HG03354 (cell line): ENCODE measurements at regions not wholly inside any gene's neighbourhood (a gene's known extent, or its start where the extent isn't known, plus 50 kb on each side); places are given as distances from the start of the nearest gene placed in this dataset.
A peak's percentile ranks its signal among the peaks of the same experiment; 100 is the strongest.

Source experiments
- ATAC-seq: cut with Tn5 transposase; IDR thresholded peaks from one replicate; pipeline ENCODE4 v1.9.1; 2021; ENCODE audit warnings: mild to moderate bottlenecking; ENCODE audit not compliant: unreplicated experiment, poor library complexity, severe bottlenecking

DNA sequence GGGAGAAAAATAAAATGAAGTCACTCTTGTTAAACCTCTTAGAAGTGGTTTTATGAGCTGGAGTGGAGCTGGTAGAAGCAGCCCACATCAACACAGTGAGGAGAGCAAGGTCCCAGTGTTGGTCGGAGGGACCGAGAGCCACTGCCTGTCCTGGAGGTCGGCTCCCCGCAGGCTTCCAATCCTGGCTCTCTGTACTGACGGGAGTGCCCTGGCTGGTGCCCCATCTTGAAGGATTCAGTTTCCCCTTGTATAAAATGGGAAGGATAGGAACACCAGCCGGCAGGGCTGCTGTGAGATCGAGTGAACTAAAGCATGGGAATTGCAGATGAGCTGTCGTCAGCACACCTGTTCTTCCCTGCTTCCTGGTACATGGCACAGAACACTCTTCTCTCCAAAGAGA lies 104.3 kb upstream of the ID2 start:
- ATAC-seq: no peak

- no peak for ATAC-seq
Observed at GRCh38 chr2:8578335-8579244, 103.3 kb upstream of the ID2 start.

DNA sequence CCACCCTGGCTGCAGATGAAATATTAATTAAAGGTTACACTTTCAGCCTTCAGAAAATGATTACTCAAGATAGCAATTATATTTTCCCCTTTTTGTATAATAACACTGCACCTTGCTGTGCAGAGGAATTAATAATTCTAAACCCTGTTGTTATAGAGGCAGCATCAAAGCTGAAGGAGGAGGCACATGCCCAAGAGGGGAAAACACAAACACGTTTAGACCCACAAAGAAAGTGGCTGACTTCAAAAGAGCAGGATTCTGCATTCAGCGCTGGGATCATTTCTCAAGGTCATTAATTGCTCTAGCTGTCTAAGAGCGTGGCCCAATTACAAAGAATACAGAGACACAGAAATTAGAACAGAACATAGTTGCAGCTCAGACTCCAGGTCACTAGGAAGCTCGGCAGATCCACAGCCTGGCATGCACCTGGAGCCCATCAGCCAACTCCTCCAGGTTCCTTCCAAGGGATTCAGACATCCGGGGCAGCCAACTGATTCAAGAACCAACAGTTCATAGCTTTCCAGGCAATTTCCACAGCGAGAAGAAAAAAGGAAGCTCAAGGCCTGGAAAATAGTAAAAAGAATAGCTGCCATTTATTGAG lies 102.3 kb upstream of the ID2 start:
- no peak for ATAC-seq

GRCh38 chr2:8580316-8581233 lies 101.3 kb upstream of the ID2 start:
- no peak for ATAC-seq

GRCh38 chr2:8581234-8581561 lies 100.7 kb upstream of the ID2 start:
- ATAC-seq: no peak

DNA sequence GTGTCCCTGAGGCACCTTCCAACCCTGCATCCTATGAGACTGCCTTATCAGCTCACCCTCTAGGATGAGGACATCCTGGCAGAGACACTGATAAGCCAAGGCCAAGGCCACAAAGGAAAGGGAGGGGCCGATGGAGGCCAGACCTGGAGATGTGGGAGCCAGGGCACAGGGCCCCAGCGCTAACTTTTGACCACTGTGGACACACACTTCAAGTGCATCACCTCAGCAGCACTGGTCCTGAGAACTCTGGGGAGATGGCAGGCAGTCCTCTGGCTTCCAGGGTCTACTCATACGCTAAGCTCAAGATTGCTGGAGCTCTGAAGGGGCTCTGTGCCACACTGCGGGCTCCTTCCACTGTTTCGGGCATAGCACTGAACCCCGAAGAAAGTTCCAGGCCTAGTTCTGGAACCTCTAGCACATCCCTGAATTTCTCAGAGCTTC lies 100.2 kb upstream of the ID2 start:
- ATAC-seq: no peak

DNA sequence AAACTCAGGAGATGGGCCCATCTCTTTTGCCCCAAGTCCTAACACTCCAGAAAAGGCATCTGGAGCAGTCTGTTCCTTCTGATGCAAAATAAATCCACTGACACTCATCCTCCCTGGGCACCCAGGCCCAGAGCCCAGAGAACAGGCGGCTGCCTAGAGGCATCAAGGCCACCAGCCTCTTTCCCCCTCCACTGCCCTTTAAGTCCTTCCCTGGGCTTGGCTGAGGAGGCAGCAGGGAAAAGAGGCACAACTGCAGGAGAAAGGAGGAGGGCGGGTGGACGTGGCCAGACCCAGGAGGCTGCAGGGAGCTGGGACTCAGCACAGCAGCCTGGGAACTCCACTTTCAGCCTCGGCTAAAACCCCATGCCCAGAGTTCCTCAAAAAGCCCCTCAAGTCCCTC lies 99.7 kb upstream of the ID2 start:
- ATAC-seq: no peak

DNA sequence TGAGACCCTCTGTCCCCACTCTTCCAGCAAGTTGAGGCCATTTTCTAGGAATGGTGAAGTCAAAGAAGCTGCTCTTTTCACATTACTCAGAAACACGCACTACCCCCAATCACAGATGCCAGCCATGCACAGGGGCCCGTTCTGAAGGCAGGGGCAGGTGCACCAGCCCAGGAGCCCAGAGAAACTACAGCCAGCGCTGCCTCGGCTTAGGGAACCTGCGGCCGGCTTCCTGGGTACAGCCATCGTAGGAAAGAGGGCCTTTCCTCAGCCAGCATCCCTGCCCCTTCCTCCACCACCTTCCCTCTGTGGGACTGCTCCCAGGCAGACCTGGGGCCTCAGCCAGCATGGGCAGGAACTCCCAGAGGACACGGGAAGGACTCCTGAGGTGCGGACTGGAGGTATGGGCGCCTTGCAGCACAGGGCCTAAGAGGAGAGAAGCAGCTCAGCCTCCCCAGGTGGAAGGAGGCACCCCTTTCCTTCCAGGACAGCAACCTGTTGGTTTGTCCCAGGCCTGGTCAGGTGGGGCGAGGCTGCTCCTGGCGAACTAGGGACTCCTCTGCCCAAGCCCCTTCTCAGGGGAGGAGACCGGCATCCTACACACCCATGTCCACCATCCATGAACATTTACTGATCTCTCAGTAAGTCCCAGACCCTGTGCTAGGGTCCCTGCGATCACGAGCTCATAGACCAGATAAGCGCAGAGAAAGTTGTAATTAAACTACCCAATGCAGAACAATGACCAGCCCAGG lies 99.0 kb upstream of the ID2 start:
- no peak for ATAC-seq

DNA sequence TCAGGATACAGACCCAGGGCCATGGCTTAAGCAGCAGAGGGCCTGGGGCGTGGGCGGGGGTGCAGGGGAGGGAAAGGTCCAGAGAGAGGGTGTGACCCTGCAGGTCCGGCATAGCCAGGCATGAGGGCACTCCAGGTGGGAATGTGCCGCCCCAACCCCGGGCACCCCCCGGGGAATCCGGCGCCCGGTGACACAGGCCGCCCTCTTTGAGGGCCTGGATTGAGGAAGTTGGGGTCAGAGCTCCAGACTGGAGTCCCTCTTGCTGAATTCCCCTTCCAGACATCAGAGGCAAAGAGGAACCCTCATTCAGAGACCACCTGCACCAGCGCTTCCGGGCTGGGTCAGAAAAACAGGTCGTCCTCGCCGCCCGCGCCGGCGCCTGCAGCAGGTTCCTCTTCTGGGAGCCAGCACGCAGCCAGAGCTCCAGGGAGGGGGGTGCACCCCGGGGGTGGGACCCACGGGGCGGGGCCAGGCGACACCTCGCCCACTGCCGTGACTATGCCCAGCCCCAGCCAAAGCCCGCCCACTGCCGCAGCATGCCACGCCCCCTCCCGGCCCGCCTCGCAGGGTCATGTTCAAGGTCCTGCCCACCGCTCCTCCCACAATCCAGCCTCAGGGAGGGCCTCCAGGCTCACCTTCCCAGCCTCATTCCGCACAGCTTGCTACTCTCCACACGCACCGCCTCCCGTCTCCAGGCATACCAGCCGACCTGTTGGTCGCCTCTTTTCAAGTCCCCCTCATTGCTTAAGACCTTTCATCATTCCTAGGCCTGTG lies 98.3 kb upstream of the ID2 start:
- peak; percentile 88 for ATAC-seq

- ATAC-seq: no peak
Observed at GRCh38 chr2:8584174-8585066, 97.4 kb upstream of the ID2 start.

DNA sequence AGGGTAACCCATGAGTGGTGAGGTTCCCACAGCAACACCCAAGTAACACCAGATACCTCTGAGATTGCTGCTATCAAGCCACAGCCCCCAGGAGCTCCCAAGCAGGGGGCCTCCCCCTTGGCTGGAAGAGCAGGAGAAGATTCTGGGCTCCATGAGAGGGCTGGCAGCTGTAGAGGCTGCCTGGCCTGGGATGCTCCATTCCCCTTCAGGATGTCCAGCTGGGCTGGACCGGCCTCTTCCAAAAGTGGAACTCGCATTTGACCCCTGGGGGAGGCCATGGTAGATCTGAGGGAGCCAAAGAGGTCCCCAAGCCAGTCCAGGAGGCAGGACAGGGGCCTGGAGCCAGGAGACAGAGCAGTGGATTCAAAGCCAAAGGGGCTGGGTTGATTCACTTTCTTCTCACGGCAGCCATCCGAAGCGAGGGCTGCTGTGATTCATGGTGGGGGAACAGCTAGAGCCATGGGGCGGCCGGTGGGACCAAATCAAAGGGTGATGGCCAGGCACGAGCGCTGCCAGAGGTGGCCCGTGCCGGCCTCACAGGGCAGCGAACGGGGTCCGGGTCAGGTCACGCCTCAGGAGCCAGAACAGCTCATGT lies 95.3 kb upstream of the ID2 start:
- ATAC-seq: no peak

DNA sequence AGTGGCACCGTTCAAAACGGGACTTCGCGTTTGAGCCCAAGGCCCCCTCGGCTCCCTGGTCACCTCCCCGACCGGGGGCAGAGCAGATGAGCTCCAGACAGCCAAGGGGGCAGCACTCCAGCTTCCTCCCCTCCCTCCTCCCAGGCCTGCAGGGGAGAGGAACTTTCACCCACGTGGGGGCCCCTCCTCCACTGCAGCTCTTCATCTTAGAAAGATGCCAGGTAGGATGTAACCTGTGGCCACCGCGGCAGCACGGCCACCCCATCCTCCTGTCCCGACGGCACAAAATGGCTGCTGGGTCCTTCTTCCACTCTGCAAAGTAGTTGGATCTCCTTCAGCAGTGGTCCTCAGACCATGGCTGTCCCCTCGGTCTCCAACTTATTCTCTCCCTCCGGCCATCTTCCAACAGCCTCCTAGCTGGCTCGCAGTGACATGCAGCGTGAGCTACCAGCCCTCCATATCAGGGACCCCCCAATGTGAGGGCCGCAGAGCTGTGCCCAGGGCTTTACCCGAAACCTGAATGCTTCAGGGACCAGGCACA lies 94.5 kb upstream of the ID2 start:
- no peak for ATAC-seq

- no peak for ATAC-seq
Observed at GRCh38 chr2:8587920-8588830, 93.7 kb upstream of the ID2 start.

DNA sequence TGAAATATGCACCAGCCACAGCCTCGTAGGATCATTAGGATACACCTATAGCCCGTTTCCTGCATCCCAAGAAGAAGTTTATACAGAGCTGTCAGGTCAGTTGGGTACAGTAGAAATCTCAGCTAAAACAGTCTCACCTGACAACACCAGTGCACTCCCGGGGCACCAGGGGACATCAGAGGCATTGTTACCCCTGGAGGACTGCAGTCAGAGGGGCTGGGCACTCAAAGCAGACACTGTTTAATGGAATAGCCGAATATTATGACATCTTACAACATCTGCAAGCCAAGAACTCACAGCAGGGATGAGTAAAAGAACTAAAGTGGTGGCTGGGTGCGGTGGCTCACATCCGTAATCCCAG lies 93.0 kb upstream of the ID2 start:
- no peak for ATAC-seq

GRCh38 chr2:8589721-8590120 lies 92.1 kb upstream of the ID2 start:
- no peak for ATAC-seq

DNA sequence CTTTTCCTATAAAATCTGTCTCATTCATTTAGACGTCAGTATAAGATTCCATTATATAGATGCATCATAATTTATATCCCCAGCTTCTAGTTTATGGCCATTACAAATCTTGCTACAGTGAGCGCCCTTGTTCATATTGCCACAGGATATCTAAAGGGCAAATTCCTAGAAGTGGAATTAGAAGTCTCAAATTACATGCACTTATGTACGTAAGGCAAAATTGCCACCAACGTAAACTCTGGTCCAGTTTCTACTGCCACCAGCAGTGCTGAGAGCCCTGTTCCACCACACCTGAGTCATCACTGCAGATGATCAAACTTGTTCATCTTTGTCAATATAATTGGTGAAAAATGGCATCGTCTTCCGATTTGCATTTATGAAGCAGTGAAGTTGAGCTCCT lies 90.9 kb upstream of the ID2 start:
- no peak for ATAC-seq

GRCh38 chr2:8592736-8593135 lies 89.1 kb upstream of the ID2 start:
- ATAC-seq: no peak
